Endothelial cell of umbilical vein (primary cell): ENCODE measurements at regions not wholly inside any gene's neighbourhood (a gene's known extent, or its start where the extent isn't known, plus 50 kb on each side); places are given as distances from the start of the nearest gene placed in this dataset.

ENCODE experiments used
- BruUV-seq: library from RNA; stranded (reverse); fragments of 400-500 nt; replicated peaks from 2 replicates; lab custom pipeline; 2021; lab: Mats Ljungman, UMichigan
- CTCF ChIA-PET: fragments of 300-600, 350-600 bp; sonication (Branson Sonifier 250); formaldehyde crosslinking; loops from one replicate; lab custom pipeline; 2021; ENCODE audit warnings: antibody characterized with exemption, inconsistent platforms; lab: Charles Lee
- POLR2A ChIA-PET: fragments of 300-600, 350-600 bp; sonication (Branson Sonifier 250); formaldehyde crosslinking; loops from one replicate; lab custom pipeline; 2021; ENCODE audit warnings: antibody characterized with exemption, inconsistent platforms; lab: Charles Lee
- DNase-seq: peaks from one replicate; pipeline ENCODE4 v3.0.0-alpha.2; 2011; ENCODE audit warnings: low read depth, low spot score
- FAIRE-seq: peaks from 2 replicates; lab custom pipeline; 2011; peaks lifted over from hg19 to GRCh38; lab: Jason Lieb, UNC
- H2AFZ ChIP-seq: 2 replicates; pipeline ENCODE4 v1.6.0; 2012; ENCODE audit warnings: low read depth, low read length, control low read depth, inconsistent platforms
- H3K27ac ChIP-seq: 2 replicates; pipeline ENCODE4 v1.5.1; 2011; ENCODE audit warnings: low read depth, mild to moderate bottlenecking, control low read depth, low read length, moderate library complexity; ENCODE audit not compliant: insufficient read depth
- H3K27me3 ChIP-seq, 2 experiments: 2 replicates each; pipeline versions ENCODE4 v1.6.0 to v1.6.1; 2011; ENCODE audit warnings: low read length in 2 of 2, mixed read lengths in 1 of 2; ENCODE audit not compliant: control insufficient read depth in 2 of 2, insufficient read depth in 2 of 2
- H3K36me3 ChIP-seq, 2 experiments: 2 replicates in 1 of 2; 3 replicates in 1 of 2; pipeline ENCODE4 v1.5.1; 2011; ENCODE audit warnings: low read length in 2 of 2, mild to moderate bottlenecking in 1 of 2, moderate library complexity in 1 of 2; ENCODE audit not compliant: control insufficient read depth in 2 of 2, insufficient read depth in 2 of 2; ENCODE audit errors: extremely low read depth in 1 of 2
- H3K4me1 ChIP-seq: 3 replicates; pipeline ENCODE4 v1.5.1; 2011; ENCODE audit warnings: mild to moderate bottlenecking, low read length; ENCODE audit not compliant: control insufficient read depth, insufficient read depth; ENCODE audit errors: extremely low read depth
- H3K4me2 ChIP-seq: 2 replicates; pipeline ENCODE4 v1.6.1; 2011; ENCODE audit warnings: low read length, control low read depth, mixed read lengths; ENCODE audit not compliant: insufficient read depth
- H3K4me3 ChIP-seq, 3 experiments: fragments of 200-600 bp in 1 of 3; sonication (generic), shearing (Covaris generic) in 1 of 3; replicated peaks in 1 of 3; 2 replicates each; pipeline ENCODE4 v1.5.1; 2011 to 2016; ENCODE audit warnings: control low read depth in 3 of 3, low read length in 3 of 3, mild to moderate bottlenecking in 2 of 3, inconsistent platforms in 1 of 3, low read depth in 1 of 3, moderate library complexity in 1 of 3; ENCODE audit not compliant: insufficient read depth in 1 of 3
- H3K79me2 ChIP-seq: 2 replicates; pipeline ENCODE4 v1.6.0; 2012; ENCODE audit warnings: low read length, inconsistent platforms; ENCODE audit not compliant: control insufficient read depth, insufficient read depth
- H3K9ac ChIP-seq: replicated peaks from 2 replicates; pipeline ENCODE3; 2011; ENCODE audit warnings: low read length, control low read depth; ENCODE audit not compliant: insufficient read depth; ENCODE audit errors: extremely low read depth
- H3K9me1 ChIP-seq: replicated peaks from 3 replicates; pipeline ENCODE4 v1.6.0; 2011; ENCODE audit warnings: mild to moderate bottlenecking, low read length; ENCODE audit not compliant: control insufficient read depth, insufficient read depth; ENCODE audit errors: extremely low read depth
- H3K9me3 ChIP-seq: replicated peaks from 2 replicates; pipeline ENCODE4 v1.5.1; 2012; ENCODE audit warnings: low read length, inconsistent platforms; ENCODE audit not compliant: control insufficient read depth, insufficient read depth
- H4K20me1 ChIP-seq: replicated peaks from 2 replicates; pipeline ENCODE3; 2011; ENCODE audit warnings: mild to moderate bottlenecking, low read length; ENCODE audit not compliant: control insufficient read depth, insufficient read depth; ENCODE audit errors: extremely low read depth
- EZH2 ChIP-seq: IDR thresholded peaks from 2 replicates; pipeline ENCODE4 v1.6.1; 2012; ENCODE audit warnings: borderline replicate concordance, low read depth, mild to moderate bottlenecking, moderate library complexity, low read length, inconsistent platforms; ENCODE audit not compliant: severe bottlenecking
- FOS ChIP-seq: IDR thresholded peaks from 2 replicates; pipeline ENCODE4 v1.6.1; 2011; ENCODE audit warnings: mild to moderate bottlenecking, low read length, moderate library complexity, borderline replicate concordance; ENCODE audit not compliant: insufficient read depth
- GATA2 ChIP-seq: IDR thresholded peaks from 2 replicates; pipeline ENCODE4 v1.7.0; 2011; ENCODE audit warnings: low read depth, mild to moderate bottlenecking, moderate library complexity, mixed read lengths, low read length; ENCODE audit not compliant: insufficient read length, insufficient read depth
- JUN ChIP-seq: IDR thresholded peaks from 2 replicates; pipeline ENCODE4 v1.6.1; 2011; ENCODE audit warnings: borderline replicate concordance, low read depth; ENCODE audit not compliant: insufficient read length, insufficient read depth
- MYC ChIP-seq: IDR thresholded peaks from one replicate; pipeline ENCODE4 v1.6.1; 2011; ENCODE audit warnings: mild to moderate bottlenecking, low read depth, low read length
- POLR2A ChIP-seq: IDR thresholded peaks from 2 replicates; pipeline ENCODE4 v1.6.1; 2012; ENCODE audit warnings: low read depth, mild to moderate bottlenecking, control low read depth, low read length
- POLR2AphosphoS5 ChIP-seq: IDR thresholded peaks from 2 replicates; pipeline ENCODE4 v1.6.1; 2012; ENCODE audit warnings: low read depth, mild to moderate bottlenecking, control low read depth, low read length, moderate library complexity; ENCODE audit not compliant: insufficient read depth
- dilution Hi-C: fragments of 300-500 bp; cut with MboI; formaldehyde crosslinking; loops from one replicate; pipeline ENCODE4 v1.15.0; 2019; ENCODE audit warnings: low sequenced_read_pairs; ENCODE audit not compliant: extremely low pct_ligation_motif_present
- intact Hi-C: fragments of 100-400 bp; cut with micrococcal nuclease; formaldehyde crosslinking; loops from one replicate; pipeline ENCODE4 v1.10.0; 2022
- TF ChIP-seq, protein P1 (sequence below): IDR thresholded peaks from 2 replicates; pipeline ENCODE4 v1.6.1; 2011; ENCODE audit not compliant: insufficient read depth, insufficient read length
- TF ChIP-seq, protein P2 (sequence below), 2 donors: IDR thresholded peaks; 1 replicate in 1 of 2; 2 replicates in 1 of 2; pipeline ENCODE4 v1.5.1; 2011; ENCODE audit warnings: low read length in 2 of 2, mild to moderate bottlenecking in 2 of 2, moderate library complexity in 2 of 2, control low read depth in 1 of 2, inconsistent platforms in 1 of 2, low read depth in 1 of 2; ENCODE audit not compliant: insufficient read depth in 1 of 2; ENCODE audit errors: extremely low read depth in 1 of 2

DNA sequence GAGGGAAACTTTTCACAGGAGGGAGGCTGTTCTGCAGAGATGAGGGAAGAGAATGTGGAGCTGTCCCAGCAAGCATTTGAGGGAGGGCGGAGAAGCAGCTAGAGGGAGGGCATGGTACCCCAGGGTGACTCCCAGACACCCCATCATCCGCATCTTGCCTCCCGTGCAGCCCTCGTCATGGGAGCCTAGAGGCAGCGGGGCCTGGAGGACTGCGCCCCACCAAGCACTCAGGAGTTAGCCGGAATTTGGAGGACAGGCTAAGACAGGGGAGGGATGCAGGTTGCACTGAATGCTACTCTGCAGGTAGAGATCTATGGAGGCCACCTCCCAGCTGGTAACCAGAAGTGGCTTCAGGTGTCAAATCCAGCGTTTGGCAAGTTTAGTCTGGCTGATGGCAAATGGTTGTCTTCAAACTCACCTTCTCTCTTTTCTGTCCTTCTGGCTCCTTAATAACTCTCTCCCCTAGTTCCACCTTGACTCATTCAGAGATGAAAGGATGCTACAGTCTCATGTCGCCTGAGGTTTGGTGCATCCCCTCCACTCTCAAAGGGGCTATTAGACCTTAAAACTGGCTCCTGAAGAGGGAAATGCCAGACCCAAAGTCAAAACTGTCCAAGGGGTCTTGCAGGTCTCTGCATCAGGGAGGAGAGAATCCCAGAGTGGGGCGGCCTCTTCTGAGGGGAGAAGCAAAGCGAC, 155.9 kb upstream of the TLE3 start:
- FAIRE-seq: no peak

DNA sequence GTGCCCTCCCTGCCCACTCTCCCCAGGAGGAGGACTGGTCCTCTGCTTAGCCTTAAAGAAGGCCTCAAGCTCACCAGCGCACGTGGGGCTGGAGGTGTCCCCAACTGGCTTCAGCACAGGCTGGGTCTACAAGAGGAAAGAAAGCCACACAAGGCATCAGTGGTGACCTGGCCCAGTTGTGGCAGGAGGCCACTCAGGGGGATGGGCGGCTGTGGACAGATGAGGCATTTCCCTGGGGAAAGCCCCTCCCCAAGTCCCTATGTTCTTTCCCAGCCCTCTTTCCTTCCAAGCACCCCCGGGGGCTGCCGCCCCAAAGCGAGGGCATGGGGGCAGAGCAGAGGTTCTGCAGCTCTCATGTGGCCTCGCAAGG, 155.2 kb upstream of the TLE3 start:
- dilution Hi-C loops (no loop called here), intact Hi-C loops (no loop called here)
- Histone ChIP-seq H3K36me3 (no peaks in the 10 kb centered on the region), H4K20me1 (no peaks in the 10 kb centered on the region), H2AFZ (no peak overlapping the region), H3K4me1 (no peaks in the 10 kb centered on the region), H3K4me2 (no peak overlapping the region), H3K9me3 (no peaks in the 10 kb centered on the region), H3K9ac (no peak overlapping the region), H3K4me3 (no peak overlapping the region), H3K27ac (no peak overlapping the region), H3K27me3 (no peaks in the 10 kb centered on the region), H3K9me1 (no peaks in the 10 kb centered on the region), H3K79me2 (no peaks in the 10 kb centered on the region)
- no TSS peak for BruUV-seq
- CTCF ChIA-PET: no interaction called here
- DNase-seq (no peak), FAIRE-seq (no peak)
- TF ChIP-seq, protein P1, sequence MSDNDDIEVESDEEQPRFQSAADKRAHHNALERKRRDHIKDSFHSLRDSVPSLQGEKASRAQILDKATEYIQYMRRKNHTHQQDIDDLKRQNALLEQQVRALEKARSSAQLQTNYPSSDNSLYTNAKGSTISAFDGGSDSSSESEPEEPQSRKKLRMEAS: no peak
- TF ChIP-seq GATA2: no peak
- no peak for TF ChIP-seq EZH2
- TF ChIP-seq JUN: no peak
- no peak for TF ChIP-seq POLR2A
- TF ChIP-seq, protein P2, sequence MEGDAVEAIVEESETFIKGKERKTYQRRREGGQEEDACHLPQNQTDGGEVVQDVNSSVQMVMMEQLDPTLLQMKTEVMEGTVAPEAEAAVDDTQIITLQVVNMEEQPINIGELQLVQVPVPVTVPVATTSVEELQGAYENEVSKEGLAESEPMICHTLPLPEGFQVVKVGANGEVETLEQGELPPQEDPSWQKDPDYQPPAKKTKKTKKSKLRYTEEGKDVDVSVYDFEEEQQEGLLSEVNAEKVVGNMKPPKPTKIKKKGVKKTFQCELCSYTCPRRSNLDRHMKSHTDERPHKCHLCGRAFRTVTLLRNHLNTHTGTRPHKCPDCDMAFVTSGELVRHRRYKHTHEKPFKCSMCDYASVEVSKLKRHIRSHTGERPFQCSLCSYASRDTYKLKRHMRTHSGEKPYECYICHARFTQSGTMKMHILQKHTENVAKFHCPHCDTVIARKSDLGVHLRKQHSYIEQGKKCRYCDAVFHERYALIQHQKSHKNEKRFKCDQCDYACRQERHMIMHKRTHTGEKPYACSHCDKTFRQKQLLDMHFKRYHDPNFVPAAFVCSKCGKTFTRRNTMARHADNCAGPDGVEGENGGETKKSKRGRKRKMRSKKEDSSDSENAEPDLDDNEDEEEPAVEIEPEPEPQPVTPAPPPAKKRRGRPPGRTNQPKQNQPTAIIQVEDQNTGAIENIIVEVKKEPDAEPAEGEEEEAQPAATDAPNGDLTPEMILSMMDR (IDR thresholded peaks at IDR 0.05; ENCODE audit: extremely low read depth in 1 of 2, insufficient read depth in 1 of 2, low read depth in 1 of 2, low read length in 2 of 2): no peak
- TF ChIP-seq MYC: no peak
- no peak for TF ChIP-seq POLR2AphosphoS5
- TF ChIP-seq FOS: no peak
- POLR2A ChIA-PET: no interaction called here

More for the DNA sequence above, 155.9 kb upstream of the TLE3 start:
- H2AFZ ChIP-seq: no peak overlapping the region
- POLR2A ChIA-PET: no interaction called here
- dilution Hi-C loops: no loop called here
- CTCF ChIA-PET: interaction anchor here (1.0 kb wide), 1 partner anchor 18 kb away, joined by 3 read pairs; no protein-coding TSS in a partner anchor
- no peaks in the 10 kb centered on the region for H3K36me3 ChIP-seq
- no peak overlapping the region for H3K4me2 ChIP-seq
- no peaks in the 10 kb centered on the region for H3K27me3 ChIP-seq
- H3K27ac ChIP-seq: no peak overlapping the region
- H3K9me3 ChIP-seq: no peaks in the 10 kb centered on the region
- no peak overlapping the region for H3K4me3 ChIP-seq
- no peak overlapping the region for H3K9ac ChIP-seq
- no peaks in the 10 kb centered on the region for H3K4me1 ChIP-seq
- no peaks in the 10 kb centered on the region for H4K20me1 ChIP-seq
- intact Hi-C loops: no loop called here
- no TSS peak for BruUV-seq
- H3K79me2 ChIP-seq: no peaks in the 10 kb centered on the region
- no peak for TF ChIP-seq JUN
- no peaks in the 10 kb centered on the region for H3K9me1 ChIP-seq
- DNase-seq: no peak
